A673 (cell line): ENCODE measurements at regions not wholly inside any gene's neighbourhood (a gene's known extent, or its start where the extent isn't known, plus 50 kb on each side); places are given as distances from the start of the nearest gene placed in this dataset.
A peak's percentile ranks its signal among the peaks of the same experiment; 100 is the strongest.

ENCODE experiments used
- BruUV-seq: library from RNA; stranded (reverse); fragments of 400-500 nt; replicated peaks from 2 replicates; lab custom pipeline; 2021; lab: Mats Ljungman, UMichigan
- CTCF ChIA-PET: fragments of 300-600 bp; sonication (Branson Sonifier 250); formaldehyde crosslinking; loops from one replicate; lab custom pipeline; 2022; ENCODE audit warnings: antibody characterized with exemption; lab: Charles Lee
- POLR2A ChIA-PET: fragments of 300-600 bp; sonication (Branson Sonifier 250); formaldehyde crosslinking; loops from one replicate; lab custom pipeline; 2022; ENCODE audit warnings: antibody characterized with exemption; ENCODE audit not compliant: low non-redundant PET; lab: Charles Lee
- DNase-seq: peaks from one replicate; pipeline ENCODE4 v3.0.0-alpha.2; 2015; ENCODE audit warnings: low spot score
- H3K27ac ChIP-seq: fragments of 200-600 bp; sonication (generic); 2 replicates; pipeline ENCODE4 v1.5.1; 2016; ENCODE audit warnings: mixed run types, low read depth, mild to moderate bottlenecking, mixed read lengths, antibody characterized with exemption, low read length; ENCODE audit not compliant: poor library complexity, severe bottlenecking
- H3K27me3 ChIP-seq: fragments of 200-600 bp; sonication (generic); replicated peaks from 2 replicates; pipeline ENCODE4 v1.6.1; 2017; ENCODE audit warnings: mixed run types, low read depth, mild to moderate bottlenecking, mixed read lengths, antibody characterized with exemption, low read length; ENCODE audit not compliant: insufficient read depth, poor library complexity
- H3K36me3 ChIP-seq: fragments of 200-600 bp; sonication (generic); 2 replicates; pipeline ENCODE4 v1.6.1; 2016; ENCODE audit warnings: mixed run types, mild to moderate bottlenecking, mixed read lengths, antibody characterized with exemption, low read length; ENCODE audit not compliant: insufficient read depth, poor library complexity, severe bottlenecking
- H3K4me1 ChIP-seq: fragments of 200-600 bp; sonication (generic); 2 replicates; pipeline ENCODE4 v1.6.1; 2017; ENCODE audit warnings: mixed run types, mild to moderate bottlenecking, mixed read lengths, antibody characterized with exemption, low read length; ENCODE audit not compliant: insufficient read depth, poor library complexity, severe bottlenecking
- H3K4me3 ChIP-seq: fragments of 200-600 bp; sonication (generic); 2 replicates; pipeline ENCODE4 v1.5.1; 2016; ENCODE audit warnings: low read depth, mixed run types, mild to moderate bottlenecking, mixed read lengths, low read length; ENCODE audit not compliant: poor library complexity, severe bottlenecking
- H3K9me3 ChIP-seq: fragments of 200-600 bp; sonication (generic); 2 replicates; pipeline ENCODE4 v1.6.1; 2016; ENCODE audit warnings: mixed run types, low read depth, mild to moderate bottlenecking, mixed read lengths, antibody characterized with exemption, low read length; ENCODE audit not compliant: poor library complexity, severe bottlenecking
- CTCF ChIP-seq: fragments of 300-800, 200-600 bp; sonication (generic); conservative IDR thresholded peaks from 2 replicates; pipeline ENCODE4 v1.5.1; 2017; ENCODE audit warnings: low read depth, mild to moderate bottlenecking, antibody characterized with exemption, low read length, moderate library complexity, mixed read lengths
- EZH2 ChIP-seq: fragments of 200-600 bp; sonication (generic); IDR thresholded peaks from 2 replicates; pipeline ENCODE4 v1.6.1; 2017; ENCODE audit warnings: borderline replicate concordance, low read depth, mild to moderate bottlenecking, mixed read lengths, antibody characterized with exemption, low read length; ENCODE audit not compliant: poor library complexity, severe bottlenecking
- intact Hi-C: fragments of 100-400 bp; cut with micrococcal nuclease; formaldehyde crosslinking; loops from one replicate; pipeline ENCODE4 v1.10.0; 2022; ENCODE audit not compliant: unreplicated experiment

GRCh38 chr10:9239298-9239697 is 1184.8 kb downstream of the GATA3 start:
- ChIA-PET POLR2A (no interaction called here), CTCF (no interaction called here)
- DNase-seq, result peak; percentile 49
- Histone ChIP-seq H3K27ac (no peak overlapping the region), H3K27me3 (no peaks in the 10 kb centered on the region), H3K36me3 (no peaks in the 10 kb centered on the region), H3K9me3 (no peaks in the 10 kb centered on the region), H3K4me1 (no peaks in the 10 kb centered on the region), H3K4me3 (no peak overlapping the region)
- BruUV-seq, result no TSS peak
- intact Hi-C loops, result no loop called here
- TF ChIP-seq EZH2 (no peak), CTCF (no peak)

GRCh38 chr10:9243941-9244411 is 1189.5 kb downstream of the GATA3 start:
- intact Hi-C loops, result no loop called here
- TF ChIP-seq EZH2 (no peak), CTCF (no peak)
- Histone ChIP-seq H3K27ac (no peak overlapping the region), H3K4me3 (no peak overlapping the region), H3K9me3 (no peaks in the 10 kb centered on the region), H3K36me3 (no peaks in the 10 kb centered on the region), H3K4me1 (no peaks in the 10 kb centered on the region), H3K27me3 (no peaks in the 10 kb centered on the region)
- ChIA-PET POLR2A (no interaction called here), CTCF (no interaction called here)
- DNase-seq, result no peak
- BruUV-seq, result no TSS peak

- intact Hi-C loops, result no loop called here
- H3K27me3 ChIP-seq, result no peaks in the 10 kb centered on the region
- no TSS peak for BruUV-seq
- no peak overlapping the region for H3K27ac ChIP-seq
- no peaks in the 10 kb centered on the region for H3K4me1 ChIP-seq
- no peaks in the 10 kb centered on the region for H3K9me3 ChIP-seq
- no peaks in the 10 kb centered on the region for H3K36me3 ChIP-seq
- TF ChIP-seq EZH2, result no peak
- ChIA-PET CTCF (no interaction called here), POLR2A (no interaction called here)
- peak; percentile 27 for DNase-seq
- no peak overlapping the region for H3K4me3 ChIP-seq
Observed at GRCh38 chr10:9244864-9245263, 1190.4 kb downstream of the GATA3 start.

- no TSS peak for BruUV-seq
- DNase-seq, result peak; percentile 8
- CTCF ChIA-PET, result no interaction called here
- TF ChIP-seq CTCF (no peak), EZH2 (no peak)
- H3K27ac ChIP-seq, result no peak overlapping the region
- no peaks in the 10 kb centered on the region for H3K27me3 ChIP-seq
- intact Hi-C loops, result no loop called here
- no peaks in the 10 kb centered on the region for H3K9me3 ChIP-seq
- no peaks in the 10 kb centered on the region for H3K36me3 ChIP-seq
- H3K4me3 ChIP-seq, result no peak overlapping the region
- POLR2A ChIA-PET, result no interaction called here
- no peaks in the 10 kb centered on the region for H3K4me1 ChIP-seq
Observed at GRCh38 chr10:9253121-9253520, 1198.6 kb downstream of the GATA3 start.
